GM23338 (cell line): ENCODE measurements at regions not wholly inside any gene's neighbourhood (a gene's known extent, or its start where the extent isn't known, plus 50 kb on each side); places are given as distances from the start of the nearest gene placed in this dataset.

ENCODE experiments used
- ATAC-seq: fragments of 200-7000 bp; cut with Tn5 transposase; 3 replicates; pipeline ENCODE4 v1.9.1; 2020
- DNase-seq: peaks from one replicate; pipeline ENCODE4 v3.0.0-alpha.2; 2015; ENCODE audit warnings: low spot score
- H2AFZ ChIP-seq: fragments of 200-600 bp; sonication (generic); 2 replicates; pipeline ENCODE4 v1.8.0; 2016; ENCODE audit warnings: antibody characterized with exemption, mild to moderate bottlenecking, moderate library complexity
- H3F3A ChIP-seq: fragments of 200-600 bp; sonication (generic); replicated peaks from 2 replicates; pipeline ENCODE4 v1.8.0; 2017; ENCODE audit warnings: antibody characterized with exemption, mixed run types, low read depth
- H3K27ac ChIP-seq: fragments of 200-600 bp; sonication (generic); 2 replicates; pipeline ENCODE4 v1.6.1; 2016; ENCODE audit warnings: low read depth
- H3K27me3 ChIP-seq: fragments of 200-600 bp; sonication (generic); 2 replicates; pipeline ENCODE4 v1.8.0; 2016; ENCODE audit warnings: mild to moderate bottlenecking, mixed run types, moderate library complexity; ENCODE audit not compliant: insufficient read depth
- H3K36me3 ChIP-seq: fragments of 200-600 bp; sonication (generic); 2 replicates; pipeline ENCODE4 v1.8.0; 2016; ENCODE audit warnings: mild to moderate bottlenecking; ENCODE audit not compliant: insufficient read depth
- H3K4me1 ChIP-seq: fragments of 200-600 bp; sonication (generic); 2 replicates; pipeline ENCODE4 v1.8.0; 2016; ENCODE audit warnings: mild to moderate bottlenecking, moderate library complexity; ENCODE audit not compliant: insufficient read depth
- H3K4me2 ChIP-seq: fragments of 200-600 bp; sonication (generic); 2 replicates; pipeline ENCODE4 v1.7.1; 2017; ENCODE audit warnings: mixed run types
- H3K4me3 ChIP-seq: fragments of 200-600 bp; sonication (generic); 2 replicates; pipeline ENCODE4 v1.6.1; 2016; ENCODE audit warnings: mixed run types
- H3K79me2 ChIP-seq: fragments of 200-600 bp; sonication (generic); replicated peaks from 2 replicates; pipeline ENCODE4 v1.8.0; 2017; ENCODE audit warnings: mild to moderate bottlenecking; ENCODE audit not compliant: insufficient read depth
- H3K9me2 ChIP-seq: fragments of 200-600 bp; sonication (generic); 2 replicates; pipeline ENCODE4 v1.8.0; 2017; ENCODE audit not compliant: insufficient read depth
- H4K20me1 ChIP-seq: fragments of 200-600 bp; sonication (generic); replicated peaks from 2 replicates; pipeline ENCODE4 v1.8.0; 2017; ENCODE audit warnings: mild to moderate bottlenecking; ENCODE audit not compliant: insufficient read depth
- H3K27ac Mint-ChIP-seq: 2 replicates; pipeline ENCODE4 v1.8.0; 2020; ENCODE audit warnings: inconsistent platforms, mild to moderate bottlenecking, moderate library complexity, mixed read lengths
- H3K27me3 Mint-ChIP-seq: 3 replicates; pipeline ENCODE4 v1.8.0; 2022; ENCODE audit warnings: low read depth, mild to moderate bottlenecking, moderate library complexity, mixed read lengths, inconsistent platforms; ENCODE audit not compliant: insufficient read depth, poor library complexity
- H3K36me3 Mint-ChIP-seq: 3 replicates; pipeline ENCODE4 v1.8.0; 2021; ENCODE audit warnings: low read depth, mild to moderate bottlenecking, inconsistent platforms, moderate library complexity, mixed read lengths
- H3K4me1 Mint-ChIP-seq: 3 replicates; pipeline ENCODE4 v1.8.0; 2020; ENCODE audit warnings: mild to moderate bottlenecking, inconsistent platforms, mixed read lengths
- H3K4me3 Mint-ChIP-seq: 3 replicates; pipeline ENCODE4 v1.8.0; 2021; ENCODE audit warnings: moderate library complexity, mild to moderate bottlenecking, inconsistent platforms, mixed read lengths
- H3K9me3 Mint-ChIP-seq: 3 replicates; pipeline ENCODE4 v1.8.0; 2020; ENCODE audit warnings: moderate library complexity, mild to moderate bottlenecking, inconsistent platforms, mixed read lengths
- JUNB ChIP-seq: IDR thresholded peaks from one replicate; pipeline ENCODE4 v1.6.1; 2016; ENCODE audit warnings: antibody characterized with exemption; ENCODE audit not compliant: unreplicated experiment
- NANOG ChIP-seq: IDR thresholded peaks from 2 replicates; pipeline ENCODE4 v1.6.1; 2016; ENCODE audit warnings: antibody characterized with exemption, borderline replicate concordance
- POLR2AphosphoS5 ChIP-seq: IDR thresholded peaks from 2 replicates; pipeline ENCODE4 v1.6.1; 2016; ENCODE audit warnings: antibody characterized with exemption, low read depth
- ZNF114 ChIP-seq: fragments of 250-450 bp; sonication (Bioruptor Pico); IDR thresholded peaks from 2 replicates; pipeline ENCODE4 v1.5.0; 2020; ENCODE audit warnings: mild to moderate bottlenecking, moderate library complexity
- TF ChIP-seq, protein P1 (sequence below): fragments of 250-450 bp; sonication (Bioruptor Pico); IDR thresholded peaks from 2 replicates; pipeline ENCODE4 v1.5.0; 2020; ENCODE audit warnings: mild to moderate bottlenecking, moderate library complexity
- TF ChIP-seq, protein P2 (sequence below): IDR thresholded peaks from one replicate; pipeline ENCODE4 v1.6.1; 2018; ENCODE audit warnings: antibody characterized with exemption; ENCODE audit not compliant: unreplicated experiment
- TF ChIP-seq, protein P3 (sequence below): IDR thresholded peaks from 2 replicates; pipeline ENCODE4 v1.6.1; 2016; ENCODE audit warnings: antibody characterized with exemption

DNA sequence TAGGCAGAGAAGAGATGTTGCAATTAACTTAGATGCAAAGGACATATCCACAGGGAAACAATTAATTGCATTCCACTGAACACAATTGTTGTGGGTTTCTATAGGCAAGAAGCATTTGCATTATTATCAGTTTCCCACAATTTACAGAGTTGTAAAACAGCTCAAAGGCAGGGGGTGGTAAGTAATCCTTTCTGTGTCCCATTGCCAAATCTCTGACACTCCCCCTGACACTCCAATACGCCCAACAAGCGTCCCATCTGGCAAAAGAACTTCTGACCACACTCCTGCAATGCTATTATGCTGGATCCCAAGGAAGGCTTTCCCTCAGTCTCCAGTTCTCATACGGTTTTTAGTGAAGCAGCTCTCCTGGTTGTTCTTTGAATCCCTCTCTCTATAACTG, 179.8 kb downstream of the CXCL12 start (continued):
- TF ChIP-seq, protein P1, sequence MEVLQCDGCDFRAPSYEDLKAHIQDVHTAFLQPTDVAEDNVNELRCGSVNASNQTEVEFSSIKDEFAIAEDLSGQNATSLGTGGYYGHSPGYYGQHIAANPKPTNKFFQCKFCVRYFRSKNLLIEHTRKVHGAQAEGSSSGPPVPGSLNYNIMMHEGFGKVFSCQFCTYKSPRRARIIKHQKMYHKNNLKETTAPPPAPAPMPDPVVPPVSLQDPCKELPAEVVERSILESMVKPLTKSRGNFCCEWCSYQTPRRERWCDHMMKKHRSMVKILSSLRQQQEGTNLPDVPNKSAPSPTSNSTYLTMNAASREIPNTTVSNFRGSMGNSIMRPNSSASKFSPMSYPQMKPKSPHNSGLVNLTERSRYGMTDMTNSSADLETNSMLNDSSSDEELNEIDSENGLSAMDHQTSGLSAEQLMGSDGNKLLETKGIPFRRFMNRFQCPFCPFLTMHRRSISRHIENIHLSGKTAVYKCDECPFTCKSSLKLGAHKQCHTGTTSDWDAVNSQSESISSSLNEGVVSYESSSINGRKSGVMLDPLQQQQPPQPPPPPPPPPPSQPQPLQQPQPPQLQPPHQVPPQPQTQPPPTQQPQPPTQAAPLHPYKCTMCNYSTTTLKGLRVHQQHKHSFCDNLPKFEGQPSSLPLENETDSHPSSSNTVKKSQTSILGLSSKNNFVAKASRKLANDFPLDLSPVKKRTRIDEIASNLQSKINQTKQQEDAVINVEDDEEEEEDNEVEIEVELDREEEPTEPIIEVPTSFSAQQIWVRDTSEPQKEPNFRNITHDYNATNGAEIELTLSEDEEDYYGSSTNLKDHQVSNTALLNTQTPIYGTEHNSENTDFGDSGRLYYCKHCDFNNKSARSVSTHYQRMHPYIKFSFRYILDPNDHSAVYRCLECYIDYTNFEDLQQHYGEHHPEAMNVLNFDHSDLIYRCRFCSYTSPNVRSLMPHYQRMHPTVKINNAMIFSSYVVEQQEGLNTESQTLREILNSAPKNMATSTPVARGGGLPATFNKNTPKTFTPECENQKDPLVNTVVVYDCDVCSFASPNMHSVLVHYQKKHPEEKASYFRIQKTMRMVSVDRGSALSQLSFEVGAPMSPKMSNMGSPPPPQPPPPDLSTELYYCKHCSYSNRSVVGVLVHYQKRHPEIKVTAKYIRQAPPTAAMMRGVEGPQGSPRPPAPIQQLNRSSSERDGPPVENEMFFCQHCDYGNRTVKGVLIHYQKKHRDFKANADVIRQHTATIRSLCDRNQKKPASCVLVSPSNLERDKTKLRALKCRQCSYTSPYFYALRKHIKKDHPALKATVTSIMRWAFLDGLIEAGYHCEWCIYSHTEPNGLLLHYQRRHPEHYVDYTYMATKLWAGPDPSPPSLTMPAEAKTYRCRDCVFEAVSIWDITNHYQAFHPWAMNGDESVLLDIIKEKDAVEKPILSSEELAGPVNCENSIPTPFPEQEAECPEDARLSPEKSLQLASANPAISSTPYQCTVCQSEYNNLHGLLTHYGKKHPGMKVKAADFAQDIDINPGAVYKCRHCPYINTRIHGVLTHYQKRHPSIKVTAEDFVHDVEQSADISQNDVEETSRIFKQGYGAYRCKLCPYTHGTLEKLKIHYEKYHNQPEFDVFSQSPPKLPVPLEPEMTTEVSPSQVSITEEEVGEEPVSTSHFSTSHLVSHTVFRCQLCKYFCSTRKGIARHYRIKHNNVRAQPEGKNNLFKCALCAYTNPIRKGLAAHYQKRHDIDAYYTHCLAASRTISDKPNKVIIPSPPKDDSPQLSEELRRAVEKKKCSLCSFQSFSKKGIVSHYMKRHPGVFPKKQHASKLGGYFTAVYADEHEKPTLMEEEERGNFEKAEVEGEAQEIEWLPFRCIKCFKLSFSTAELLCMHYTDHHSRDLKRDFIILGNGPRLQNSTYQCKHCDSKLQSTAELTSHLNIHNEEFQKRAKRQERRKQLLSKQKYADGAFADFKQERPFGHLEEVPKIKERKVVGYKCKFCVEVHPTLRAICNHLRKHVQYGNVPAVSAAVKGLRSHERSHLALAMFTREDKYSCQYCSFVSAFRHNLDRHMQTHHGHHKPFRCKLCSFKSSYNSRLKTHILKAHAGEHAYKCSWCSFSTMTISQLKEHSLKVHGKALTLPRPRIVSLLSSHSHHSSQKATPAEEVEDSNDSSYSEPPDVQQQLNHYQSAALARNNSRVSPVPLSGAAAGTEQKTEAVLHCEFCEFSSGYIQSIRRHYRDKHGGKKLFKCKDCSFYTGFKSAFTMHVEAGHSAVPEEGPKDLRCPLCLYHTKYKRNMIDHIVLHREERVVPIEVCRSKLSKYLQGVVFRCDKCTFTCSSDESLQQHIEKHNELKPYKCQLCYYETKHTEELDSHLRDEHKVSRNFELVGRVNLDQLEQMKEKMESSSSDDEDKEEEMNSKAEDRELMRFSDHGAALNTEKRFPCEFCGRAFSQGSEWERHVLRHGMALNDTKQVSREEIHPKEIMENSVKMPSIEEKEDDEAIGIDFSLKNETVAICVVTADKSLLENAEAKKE (CRISPR knock-in tag), result no peak
- TF ChIP-seq JUNB, result no peak
- TF ChIP-seq, protein P2, sequence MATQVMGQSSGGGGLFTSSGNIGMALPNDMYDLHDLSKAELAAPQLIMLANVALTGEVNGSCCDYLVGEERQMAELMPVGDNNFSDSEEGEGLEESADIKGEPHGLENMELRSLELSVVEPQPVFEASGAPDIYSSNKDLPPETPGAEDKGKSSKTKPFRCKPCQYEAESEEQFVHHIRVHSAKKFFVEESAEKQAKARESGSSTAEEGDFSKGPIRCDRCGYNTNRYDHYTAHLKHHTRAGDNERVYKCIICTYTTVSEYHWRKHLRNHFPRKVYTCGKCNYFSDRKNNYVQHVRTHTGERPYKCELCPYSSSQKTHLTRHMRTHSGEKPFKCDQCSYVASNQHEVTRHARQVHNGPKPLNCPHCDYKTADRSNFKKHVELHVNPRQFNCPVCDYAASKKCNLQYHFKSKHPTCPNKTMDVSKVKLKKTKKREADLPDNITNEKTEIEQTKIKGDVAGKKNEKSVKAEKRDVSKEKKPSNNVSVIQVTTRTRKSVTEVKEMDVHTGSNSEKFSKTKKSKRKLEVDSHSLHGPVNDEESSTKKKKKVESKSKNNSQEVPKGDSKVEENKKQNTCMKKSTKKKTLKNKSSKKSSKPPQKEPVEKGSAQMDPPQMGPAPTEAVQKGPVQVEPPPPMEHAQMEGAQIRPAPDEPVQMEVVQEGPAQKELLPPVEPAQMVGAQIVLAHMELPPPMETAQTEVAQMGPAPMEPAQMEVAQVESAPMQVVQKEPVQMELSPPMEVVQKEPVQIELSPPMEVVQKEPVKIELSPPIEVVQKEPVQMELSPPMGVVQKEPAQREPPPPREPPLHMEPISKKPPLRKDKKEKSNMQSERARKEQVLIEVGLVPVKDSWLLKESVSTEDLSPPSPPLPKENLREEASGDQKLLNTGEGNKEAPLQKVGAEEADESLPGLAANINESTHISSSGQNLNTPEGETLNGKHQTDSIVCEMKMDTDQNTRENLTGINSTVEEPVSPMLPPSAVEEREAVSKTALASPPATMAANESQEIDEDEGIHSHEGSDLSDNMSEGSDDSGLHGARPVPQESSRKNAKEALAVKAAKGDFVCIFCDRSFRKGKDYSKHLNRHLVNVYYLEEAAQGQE, result no peak
- TF ChIP-seq NANOG, result no peak

DNA sequence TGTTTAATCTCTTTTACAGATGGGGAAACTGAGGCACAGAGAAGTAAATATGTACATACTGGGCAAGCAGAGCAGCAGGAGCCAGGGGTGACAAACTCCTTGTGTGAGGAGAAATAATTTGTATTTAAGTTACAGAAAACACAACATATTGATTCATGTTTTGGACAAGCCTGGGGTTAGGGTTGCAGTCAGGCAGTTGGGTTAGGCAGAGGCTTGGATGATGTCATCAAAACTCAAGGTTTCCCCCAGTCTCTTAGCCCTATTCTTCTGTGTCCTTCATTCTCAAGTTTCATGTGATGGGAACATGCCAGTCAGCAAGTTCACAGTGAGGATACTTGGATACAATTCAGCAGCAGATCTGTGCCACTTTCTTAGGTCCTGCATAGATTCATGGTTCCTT, 181.4 kb downstream of the CXCL12 start:
- Mint-ChIP-seq H3K4me1 (peaks cover 10% of the 10 kb centered on the region), H3K36me3 (peaks cover 8% of the 10 kb centered on the region; the same call in 2 of the 3 replicates), H3K27ac (no peak overlapping the region), H3K9me3 (peaks cover 17% of the 10 kb centered on the region), H3K4me3 (no peak overlapping the region), H3K27me3 (no peaks in the 10 kb centered on the region)
- no peak overlapping the region for H2AFZ ChIP-seq
- no peaks in the 10 kb centered on the region for H3K79me2 ChIP-seq
- H3K9me2 ChIP-seq, result peaks cover 8% of the 10 kb centered on the region; the same call in 1 of the 2 replicates
- DNase-seq, result no peak
- peaks cover 8% of the 10 kb centered on the region; the same call in 1 of the 2 replicates for H3K4me1 ChIP-seq
- H3K36me3 ChIP-seq, result no peaks in the 10 kb centered on the region
- H3K4me3 ChIP-seq, result no peak overlapping the region
- H3K4me2 ChIP-seq, result no peak overlapping the region
- H3F3A ChIP-seq, result no peaks in the 10 kb centered on the region
- H3K27ac ChIP-seq, result no peak overlapping the region
- H4K20me1 ChIP-seq, result no peaks in the 10 kb centered on the region
- ATAC-seq, result no peak
- H3K27me3 ChIP-seq, result no peaks in the 10 kb centered on the region
- TF ChIP-seq, protein P3, sequence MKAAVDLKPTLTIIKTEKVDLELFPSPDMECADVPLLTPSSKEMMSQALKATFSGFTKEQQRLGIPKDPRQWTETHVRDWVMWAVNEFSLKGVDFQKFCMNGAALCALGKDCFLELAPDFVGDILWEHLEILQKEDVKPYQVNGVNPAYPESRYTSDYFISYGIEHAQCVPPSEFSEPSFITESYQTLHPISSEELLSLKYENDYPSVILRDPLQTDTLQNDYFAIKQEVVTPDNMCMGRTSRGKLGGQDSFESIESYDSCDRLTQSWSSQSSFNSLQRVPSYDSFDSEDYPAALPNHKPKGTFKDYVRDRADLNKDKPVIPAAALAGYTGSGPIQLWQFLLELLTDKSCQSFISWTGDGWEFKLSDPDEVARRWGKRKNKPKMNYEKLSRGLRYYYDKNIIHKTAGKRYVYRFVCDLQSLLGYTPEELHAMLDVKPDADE, result no peak
- no peak for TF ChIP-seq ZNF114
- TF ChIP-seq POLR2AphosphoS5, result no peak
